ENCODE measurements at regions not wholly inside any gene's neighbourhood (a gene's known extent, or its start where the extent isn't known, plus 50 kb on each side); places are given as distances from the start of the nearest gene placed in this dataset.

DNA sequence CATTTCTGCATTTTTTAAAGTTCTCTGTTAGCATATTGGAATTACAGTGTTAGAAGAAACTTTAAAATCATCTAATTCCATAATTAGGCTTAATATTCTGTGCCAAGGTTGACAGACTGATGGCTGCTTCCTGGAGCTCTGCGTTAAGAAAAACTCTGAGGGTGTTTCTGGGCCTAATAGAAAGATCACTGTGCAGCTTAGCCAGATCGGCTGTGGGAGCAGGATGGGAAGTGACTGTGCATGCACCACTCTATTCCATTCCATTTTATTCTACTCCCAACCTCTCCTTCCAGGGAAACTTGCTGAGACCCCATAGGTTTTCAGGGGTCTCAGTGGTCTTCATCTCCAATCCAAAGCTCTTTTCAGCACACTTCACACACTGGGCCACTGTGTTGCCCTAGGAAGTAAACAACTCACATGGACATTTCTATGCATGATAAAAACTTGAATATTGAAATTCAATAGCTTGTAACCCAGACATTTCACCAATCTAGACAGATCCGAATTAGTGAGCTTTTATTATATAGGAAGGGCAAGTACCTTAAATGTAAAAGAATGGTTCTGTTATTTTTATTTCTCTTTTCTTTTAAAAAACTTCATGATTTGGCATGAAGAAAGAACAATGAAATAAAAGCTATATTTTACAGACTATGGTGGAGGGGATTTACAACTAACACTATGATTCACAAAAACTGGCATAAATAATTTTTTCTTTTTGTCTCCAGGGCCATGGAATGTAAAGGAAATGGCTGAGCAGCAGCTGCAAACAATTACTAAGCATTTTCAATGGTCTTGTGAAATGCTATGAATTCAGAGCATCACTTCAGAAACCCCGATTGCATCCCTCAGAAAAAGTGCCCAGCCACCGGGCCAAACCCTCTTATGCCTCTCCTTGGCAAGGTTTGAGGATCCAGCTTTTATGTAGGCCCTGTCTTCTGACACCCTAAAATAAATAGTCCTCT is 51.4 kb upstream of the DAB2 start:
- H3K4me3 ChIP-seq (ENCODE audit: low read length) = no peak overlapping the region
- TF ChIP-seq, protein P1, sequence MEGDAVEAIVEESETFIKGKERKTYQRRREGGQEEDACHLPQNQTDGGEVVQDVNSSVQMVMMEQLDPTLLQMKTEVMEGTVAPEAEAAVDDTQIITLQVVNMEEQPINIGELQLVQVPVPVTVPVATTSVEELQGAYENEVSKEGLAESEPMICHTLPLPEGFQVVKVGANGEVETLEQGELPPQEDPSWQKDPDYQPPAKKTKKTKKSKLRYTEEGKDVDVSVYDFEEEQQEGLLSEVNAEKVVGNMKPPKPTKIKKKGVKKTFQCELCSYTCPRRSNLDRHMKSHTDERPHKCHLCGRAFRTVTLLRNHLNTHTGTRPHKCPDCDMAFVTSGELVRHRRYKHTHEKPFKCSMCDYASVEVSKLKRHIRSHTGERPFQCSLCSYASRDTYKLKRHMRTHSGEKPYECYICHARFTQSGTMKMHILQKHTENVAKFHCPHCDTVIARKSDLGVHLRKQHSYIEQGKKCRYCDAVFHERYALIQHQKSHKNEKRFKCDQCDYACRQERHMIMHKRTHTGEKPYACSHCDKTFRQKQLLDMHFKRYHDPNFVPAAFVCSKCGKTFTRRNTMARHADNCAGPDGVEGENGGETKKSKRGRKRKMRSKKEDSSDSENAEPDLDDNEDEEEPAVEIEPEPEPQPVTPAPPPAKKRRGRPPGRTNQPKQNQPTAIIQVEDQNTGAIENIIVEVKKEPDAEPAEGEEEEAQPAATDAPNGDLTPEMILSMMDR (conservative IDR thresholded peaks at IDR 0.05; ENCODE audit: low read length) = no peak
- DNase-seq (ENCODE audit: low read depth) = peak; percentile 94

DNA sequence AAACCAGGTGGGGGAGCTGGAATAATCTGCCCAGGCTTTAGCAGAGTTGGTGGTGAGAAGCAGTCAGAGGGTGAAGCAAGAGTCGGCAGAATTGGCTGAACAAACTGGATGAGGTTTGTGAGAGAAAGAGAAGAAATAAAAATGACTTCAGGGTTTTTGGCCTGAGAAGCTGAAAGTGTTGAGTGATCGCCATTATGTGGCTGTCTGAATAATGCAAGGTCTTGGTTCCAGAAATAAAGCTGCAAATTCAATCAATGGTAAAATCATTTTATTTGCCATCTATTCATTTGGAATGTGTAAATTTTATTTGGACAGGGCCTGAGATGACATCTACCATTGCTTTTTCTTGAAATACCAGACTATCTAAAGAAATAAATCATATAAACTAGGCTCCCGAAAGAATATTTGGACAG is 50.4 kb upstream of the DAB2 start:
- DNase-seq (ENCODE audit: low read depth) = peak; percentile 83
- H3K4me3 ChIP-seq (ENCODE audit: low read length) = no peak overlapping the region
- TF ChIP-seq, protein P1 (conservative IDR thresholded peaks at IDR 0.05; ENCODE audit: low read length) = no peak
